HCT116 (cell line): ENCODE measurements at regions not wholly inside any gene's neighbourhood (a gene's known extent, or its start where the extent isn't known, plus 50 kb on each side); places are given as distances from the start of the nearest gene placed in this dataset.

ENCODE experiments used
- ATAC-seq: fragments of 200-7000 bp; cut with Tn5 transposase; 2 replicates; pipeline ENCODE4 v1.9.1; 2020; ENCODE audit warnings: mild to moderate bottlenecking, moderate library complexity
- BruUV-seq: library from RNA; stranded (reverse); fragments of 400-500 nt; replicated peaks from 2 replicates; lab custom pipeline; 2021; lab: Mats Ljungman, UMichigan
- CTCF ChIA-PET: fragments of 300-600 bp; sonication (Branson Sonifier 250); formaldehyde crosslinking; loops from one replicate; lab custom pipeline; 2021; ENCODE audit warnings: antibody characterized with exemption; lab: Charles Lee
- POLR2A ChIA-PET: fragments of 300-600, 350-600 bp; sonication (Branson Sonifier 250); formaldehyde crosslinking; loops from one replicate; lab custom pipeline; 2021; ENCODE audit warnings: antibody characterized with exemption; lab: Charles Lee
- RAD21 ChIA-PET, 2 experiments: fragments of 300-600 bp; sonication (Branson Sonifier 250); formaldehyde crosslinking; loops; one replicate each; lab custom pipeline; 2023; ENCODE audit warnings: low total read pairs in 2 of 2; ENCODE audit not compliant: uncharacterized antibody in 2 of 2, unreplicated experiment in 2 of 2, low non-redundant PET in 1 of 2; lab: Charles Lee
- DNase-seq: peaks from one replicate; pipeline ENCODE4 v3.0.0-alpha.2; 2010; ENCODE audit warnings: low read depth, low spot score
- H2AFZ ChIP-seq: fragments of 200-600 bp; shearing (Covaris generic), sonication (generic); 2 replicates; pipeline ENCODE4 v1.6.1; 2017; ENCODE audit warnings: low read depth, mixed run types, mixed read lengths, antibody characterized with exemption, low read length; ENCODE audit not compliant: poor library complexity, severe bottlenecking
- H3K27ac ChIP-seq: 2 replicates; pipeline ENCODE4 v1.5.1; 2012; ENCODE audit warnings: low read depth, low read length
- H3K27me3 ChIP-seq: fragments of 200-600 bp; sonication (generic); 2 replicates; pipeline ENCODE4 v1.6.1; 2016; ENCODE audit warnings: mixed run types, low read length, mixed read lengths; ENCODE audit not compliant: insufficient read depth
- H3K36me3 ChIP-seq, 2 experiments: fragments of 200-500 bp in 1 of 2; fragments of 200-600 bp in 1 of 2; sonication (Bioruptor generic) in 1 of 2; sonication (generic) in 1 of 2; 2 replicates each; pipeline versions ENCODE4 v1.5.1 to v1.6.1; 2014 to 2016; ENCODE audit warnings: low read length in 2 of 2, inconsistent platforms in 1 of 2, mixed read lengths in 1 of 2, mixed run types in 1 of 2; ENCODE audit not compliant: insufficient read depth in 2 of 2, control insufficient read depth in 1 of 2
- H3K4me1 ChIP-seq, 2 experiments: fragments of 200-600 bp in 1 of 2; sonication (generic) in 1 of 2; 2 replicates each; pipeline versions ENCODE4 v1.5.1 to v1.6.1; 2012 to 2017; ENCODE audit warnings: low read length in 2 of 2, inconsistent platforms in 1 of 2, mild to moderate bottlenecking in 1 of 2, mixed read lengths in 1 of 2, mixed run types in 1 of 2, moderate library complexity in 1 of 2; ENCODE audit not compliant: insufficient read depth in 2 of 2, control insufficient read depth in 1 of 2
- H3K4me2 ChIP-seq: fragments of 200-600 bp; sonication (generic); 2 replicates; pipeline ENCODE4 v1.6.1; 2017; ENCODE audit warnings: mixed run types, low read length, mixed read lengths
- H3K4me3 ChIP-seq, 2 experiments: fragments of 200-600 bp in 1 of 2; sonication (generic) in 1 of 2; replicated peaks in 1 of 2; 2 replicates each; pipeline ENCODE4 v1.5.1; 2011 to 2016; ENCODE audit warnings: low read length in 2 of 2, control low read depth in 1 of 2, low read depth in 1 of 2, mild to moderate bottlenecking in 1 of 2, mixed read lengths in 1 of 2, mixed run types in 1 of 2
- H3K79me2 ChIP-seq: fragments of 200-600 bp; sonication (generic); 2 replicates; pipeline ENCODE4 v1.6.1; 2017; ENCODE audit warnings: mild to moderate bottlenecking, mixed run types, low read length, moderate library complexity, mixed read lengths; ENCODE audit not compliant: insufficient read depth
- H3K9ac ChIP-seq: fragments of 200-600 bp; sonication (generic); 2 replicates; pipeline ENCODE4 v1.6.1; 2016; ENCODE audit warnings: low read length, mixed read lengths
- H3K9me2 ChIP-seq: fragments of 200-600 bp; sonication (generic), shearing (Covaris generic); 2 replicates; pipeline ENCODE4 v1.6.1; 2017; ENCODE audit warnings: mixed run types, mild to moderate bottlenecking, moderate library complexity; ENCODE audit not compliant: insufficient read depth
- H3K9me3 ChIP-seq, 2 experiments: fragments of 200-500 bp in 1 of 2; fragments of 200-600 bp in 1 of 2; sonication (Bioruptor generic) in 1 of 2; sonication (generic) in 1 of 2; 2 replicates each; pipeline ENCODE4 v1.6.1; 2014 to 2017; ENCODE audit warnings: low read length in 2 of 2, mixed read lengths in 2 of 2, inconsistent platforms in 1 of 2, low read depth in 1 of 2, mild to moderate bottlenecking in 1 of 2, mixed run types in 1 of 2, moderate library complexity in 1 of 2; ENCODE audit not compliant: control insufficient read depth in 1 of 2, insufficient read depth in 1 of 2
- H4K20me1 ChIP-seq: fragments of 200-600 bp; sonication (generic), shearing (Covaris generic); 2 replicates; pipeline ENCODE4 v1.6.1; 2017; ENCODE audit warnings: mixed run types, mild to moderate bottlenecking, moderate library complexity; ENCODE audit not compliant: insufficient read depth
- CEBPB ChIP-seq: IDR thresholded peaks from 2 replicates; pipeline ENCODE4 v1.6.1; 2012; ENCODE audit warnings: low read depth
- CTCF ChIP-seq, 3 experiments: fragments of 200-600 bp in 1 of 3; sonication (generic) in 1 of 3; IDR thresholded peaks in 2 of 3; conservative IDR thresholded peaks in 1 of 3; 2 replicates each; pipeline ENCODE4 v1.5.1; 2012 to 2017; ENCODE audit warnings: low read depth in 2 of 3, low read length in 2 of 3, antibody characterized with exemption in 1 of 3, borderline replicate concordance in 1 of 3, control low read depth in 1 of 3, mild to moderate bottlenecking in 1 of 3, mixed read lengths in 1 of 3, mixed run types in 1 of 3, moderate library complexity in 1 of 3; ENCODE audit not compliant: insufficient read depth in 1 of 3
- EZH2phosphoT487 ChIP-seq: fragments of 200-600 bp; IDR thresholded peaks from 2 replicates; pipeline ENCODE4 v1.6.1; 2018; ENCODE audit warnings: antibody characterized with exemption, borderline replicate concordance
- FOSL1 ChIP-seq: IDR thresholded peaks from 2 replicates; pipeline ENCODE4 v1.6.1; 2012; ENCODE audit warnings: low read depth
- JUND ChIP-seq: IDR thresholded peaks from 2 replicates; pipeline ENCODE4 v1.6.1; 2012
- POLR2A ChIP-seq: IDR thresholded peaks from 2 replicates; pipeline ENCODE4 v1.7.0; 2011; ENCODE audit warnings: borderline replicate concordance; ENCODE audit not compliant: insufficient read depth, insufficient read length; ENCODE audit errors: extremely low read depth
- POLR2AphosphoS5 ChIP-seq: IDR thresholded peaks from 2 replicates; pipeline ENCODE4 v1.6.1; 2011; ENCODE audit warnings: mild to moderate bottlenecking, low read depth, low read length, moderate library complexity
- RAD21 ChIP-seq: IDR thresholded peaks from 2 replicates; pipeline ENCODE4 v1.6.1; 2012; ENCODE audit warnings: low read depth, mild to moderate bottlenecking
- SIN3A ChIP-seq: IDR thresholded peaks from 2 replicates; pipeline ENCODE4 v1.6.1; 2012; ENCODE audit warnings: low read depth
- SP1 ChIP-seq: IDR thresholded peaks from 2 replicates; pipeline ENCODE4 v1.6.1; 2012; ENCODE audit warnings: low read depth
- SRF ChIP-seq: IDR thresholded peaks from 2 replicates; pipeline ENCODE4 v1.6.1; 2012; ENCODE audit warnings: low read depth
- TCF7L2 ChIP-seq: IDR thresholded peaks from 2 replicates; pipeline ENCODE4 v1.7.0; 2011; ENCODE audit warnings: borderline replicate concordance, inconsistent platforms; ENCODE audit not compliant: insufficient read depth, insufficient read length; ENCODE audit errors: extremely low read depth
- YY1 ChIP-seq: IDR thresholded peaks from 2 replicates; pipeline ENCODE4 v1.6.1; 2011; ENCODE audit warnings: low read length, low read depth, moderate library complexity, mild to moderate bottlenecking; ENCODE audit not compliant: insufficient replicate concordance; ENCODE audit errors: extremely low read depth
- ZFX ChIP-seq: fragments of 450-650 bp; IDR thresholded peaks from 2 replicates; pipeline ENCODE4 v1.6.1; 2017
- ZNF274 ChIP-seq: fragments of 200-500 bp; sonication (Bioruptor generic); IDR thresholded peaks from 2 replicates; pipeline ENCODE4 v1.6.1; 2014; ENCODE audit warnings: mild to moderate bottlenecking, low read depth, low read length, inconsistent platforms
- intact Hi-C: fragments of 100-400 bp; cut with micrococcal nuclease; formaldehyde crosslinking; loops from 2 replicates; pipeline ENCODE4 v1.10.0; 2022
- TF ChIP-seq, protein P1 (sequence below): IDR thresholded peaks from 2 replicates; pipeline ENCODE4 v1.6.1; 2011; ENCODE audit warnings: mild to moderate bottlenecking, low read length, moderate library complexity; ENCODE audit not compliant: insufficient replicate concordance; ENCODE audit errors: extremely low read depth
- TF ChIP-seq, protein P2 (sequence below): IDR thresholded peaks from 2 replicates; pipeline ENCODE4 v1.6.1; 2012
- TF ChIP-seq, protein P3 (sequence below): IDR thresholded peaks from 2 replicates; pipeline ENCODE4 v1.6.1; 2012

GRCh38 chr2:176790468-176790867, 422.1 kb upstream of the HNRNPA3 start:
- ATAC-seq, result no peak
- no peaks in the 10 kb centered on the region for H3K36me3 ChIP-seq
- RAD21 ChIA-PET, result no interaction called here

GRCh38 chr2:176793792-176794191, 418.8 kb upstream of the HNRNPA3 start:
- no peak overlapping the region for H2AFZ ChIP-seq
- no peak overlapping the region for H3K9ac ChIP-seq
- POLR2A ChIA-PET, result no interaction called here
- no peaks in the 10 kb centered on the region for H3K9me2 ChIP-seq
- no peaks in the 10 kb centered on the region for H3K36me3 ChIP-seq
- DNase-seq, result no peak
- no peak overlapping the region for H3K27ac ChIP-seq
- RAD21 ChIA-PET, result no interaction called here
- no peaks in the 10 kb centered on the region for H3K4me1 ChIP-seq
- intact Hi-C loops, result no loop called here
- BruUV-seq, result no TSS peak
- CTCF ChIA-PET, result no interaction called here
- H3K79me2 ChIP-seq, result no peaks in the 10 kb centered on the region
- no peaks in the 10 kb centered on the region for H4K20me1 ChIP-seq
- no peak overlapping the region for H3K4me3 ChIP-seq
- no peaks in the 10 kb centered on the region for H3K9me3 ChIP-seq
- no peak overlapping the region for H3K4me2 ChIP-seq
- ATAC-seq, result no peak
- H3K27me3 ChIP-seq, result peaks cover 51% of the 10 kb centered on the region
- TF ChIP-seq EZH2phosphoT487, result no peak
- no peak for TF ChIP-seq YY1
- TF ChIP-seq, protein P1, sequence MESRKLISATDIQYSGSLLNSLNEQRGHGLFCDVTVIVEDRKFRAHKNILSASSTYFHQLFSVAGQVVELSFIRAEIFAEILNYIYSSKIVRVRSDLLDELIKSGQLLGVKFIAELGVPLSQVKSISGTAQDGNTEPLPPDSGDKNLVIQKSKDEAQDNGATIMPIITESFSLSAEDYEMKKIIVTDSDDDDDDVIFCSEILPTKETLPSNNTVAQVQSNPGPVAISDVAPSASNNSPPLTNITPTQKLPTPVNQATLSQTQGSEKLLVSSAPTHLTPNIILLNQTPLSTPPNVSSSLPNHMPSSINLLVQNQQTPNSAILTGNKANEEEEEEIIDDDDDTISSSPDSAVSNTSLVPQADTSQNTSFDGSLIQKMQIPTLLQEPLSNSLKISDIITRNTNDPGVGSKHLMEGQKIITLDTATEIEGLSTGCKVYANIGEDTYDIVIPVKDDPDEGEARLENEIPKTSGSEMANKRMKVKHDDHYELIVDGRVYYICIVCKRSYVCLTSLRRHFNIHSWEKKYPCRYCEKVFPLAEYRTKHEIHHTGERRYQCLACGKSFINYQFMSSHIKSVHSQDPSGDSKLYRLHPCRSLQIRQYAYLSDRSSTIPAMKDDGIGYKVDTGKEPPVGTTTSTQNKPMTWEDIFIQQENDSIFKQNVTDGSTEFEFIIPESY, result no peak
- no peak for TF ChIP-seq ZFX
- TF ChIP-seq JUND, result no peak
- no peak for TF ChIP-seq SIN3A
- TF ChIP-seq SP1, result no peak
- TF ChIP-seq FOSL1, result no peak
- no peak for TF ChIP-seq TCF7L2
- TF ChIP-seq POLR2A, result no peak
- TF ChIP-seq RAD21, result no peak
- TF ChIP-seq POLR2AphosphoS5, result no peak
- TF ChIP-seq, protein P2, sequence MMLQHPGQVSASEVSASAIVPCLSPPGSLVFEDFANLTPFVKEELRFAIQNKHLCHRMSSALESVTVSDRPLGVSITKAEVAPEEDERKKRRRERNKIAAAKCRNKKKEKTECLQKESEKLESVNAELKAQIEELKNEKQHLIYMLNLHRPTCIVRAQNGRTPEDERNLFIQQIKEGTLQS, result no peak
- TF ChIP-seq CTCF (IDR thresholded peaks at IDR 0.05 in 2 of 3, conservative IDR thresholded peaks at IDR 0.05 in 1 of 3; ENCODE audit: borderline replicate concordance in 1 of 3, insufficient read depth in 1 of 3, low read depth in 2 of 3, low read length in 2 of 3), result no peak
- TF ChIP-seq SRF, result no peak
- TF ChIP-seq, protein P3, sequence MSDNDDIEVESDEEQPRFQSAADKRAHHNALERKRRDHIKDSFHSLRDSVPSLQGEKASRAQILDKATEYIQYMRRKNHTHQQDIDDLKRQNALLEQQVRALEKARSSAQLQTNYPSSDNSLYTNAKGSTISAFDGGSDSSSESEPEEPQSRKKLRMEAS, result no peak
- no peak for TF ChIP-seq ZNF274
- TF ChIP-seq CEBPB, result no peak

More at GRCh38 chr2:176790468-176790867, 422.1 kb upstream of the HNRNPA3 start:
- Histone ChIP-seq H3K4me1 (no peaks in the 10 kb centered on the region), H3K9me3 (no peaks in the 10 kb centered on the region), H3K79me2 (no peaks in the 10 kb centered on the region), H3K4me2 (no peak overlapping the region), H3K4me3 (no peak overlapping the region), H3K9me2 (no peaks in the 10 kb centered on the region), H3K27ac (no peak overlapping the region), H2AFZ (no peak overlapping the region), H4K20me1 (no peaks in the 10 kb centered on the region), H3K9ac (no peak overlapping the region), H3K27me3 (peaks cover 67% of the 10 kb centered on the region)
- CTCF ChIA-PET, result no interaction called here
- no TSS peak for BruUV-seq
- TF ChIP-seq JUND, result no peak
- TF ChIP-seq POLR2A, result no peak
- TF ChIP-seq TCF7L2, result no peak
- POLR2A ChIA-PET, result no interaction called here
- intact Hi-C loops, result no loop called here
- DNase-seq, result no peak
